K562 (cell line): ENCODE measurements at regions not wholly inside any gene's neighbourhood (a gene's known extent, or its start where the extent isn't known, plus 50 kb on each side); places are given as distances from the start of the nearest gene placed in this dataset.

Experiments used
- ATAC-seq: fragments of 200-7000 bp; cut with Tn5 transposase; 3 replicates; pipeline ENCODE4 v1.9.1; 2020; ENCODE audit warnings: moderate library complexity
- BruUV-seq: library from RNA; stranded (reverse); fragments of 400-500 nt; replicated peaks from 2 replicates; lab custom pipeline; 2021; lab: Mats Ljungman, UMichigan
- CTCF ChIA-PET: fragments of 300-600 bp; formaldehyde crosslinking; extraction: SDS; loops from one replicate; lab custom pipeline; 2021; ENCODE audit warnings: low intra/inter-chr PET ratio; lab: Yijun Ruan, JAX
- POLR2A ChIA-PET: fragments of 300-600, 350-650 bp; sonication (Branson Sonifier 250); formaldehyde crosslinking; extraction: SDS; loops from one replicate; lab custom pipeline; 2021; ENCODE audit warnings: antibody characterized with exemption, inconsistent platforms; lab: Yijun Ruan, JAX
- DNase-seq, 4 experiments: peaks; one replicate each; pipeline versions ENCODE4 v3.0.0 to v3.0.0-alpha.2; 2011 to 2018; ENCODE audit warnings: low spot score in 3 of 4, mixed read lengths in 3 of 4; ENCODE audit errors: extremely low read depth in 1 of 4
- FAIRE-seq: peaks from 2 replicates; lab custom pipeline; 2011; peaks lifted over from hg19 to GRCh38; lab: Jason Lieb, UNC
- H2AFZ ChIP-seq: 2 replicates; pipeline ENCODE4 v1.6.0; 2011; ENCODE audit warnings: low read depth, low read length, control low read depth, inconsistent platforms
- H3K27ac ChIP-seq: fragments of 200-600 bp; 3 replicates; pipeline ENCODE4 v1.8.0; 2011; ENCODE audit warnings: low read depth, mild to moderate bottlenecking, control low read depth, inconsistent platforms, low read length, moderate library complexity, mixed read lengths; ENCODE audit errors: extremely low read depth
- H3K27me3 ChIP-seq, 2 experiments: fragments of 300-600 bp in 1 of 2; 2 replicates in 1 of 2; 3 replicates in 1 of 2; pipeline versions ENCODE4 v1.6.0 to v1.8.0; 2011; ENCODE audit warnings: inconsistent platforms in 2 of 2, low read length in 2 of 2, mild to moderate bottlenecking in 1 of 2, mixed read lengths in 1 of 2, moderate library complexity in 1 of 2; ENCODE audit not compliant: control insufficient read depth in 2 of 2, insufficient read depth in 2 of 2
- H3K36me3 ChIP-seq: fragments of 300-600 bp; 3 replicates; pipeline ENCODE4 v1.8.0; 2011; ENCODE audit warnings: mild to moderate bottlenecking, low read length, inconsistent platforms; ENCODE audit not compliant: control insufficient read depth, insufficient read depth
- H3K4me1 ChIP-seq, 2 experiments: fragments of 200-600 bp in 1 of 2; replicated peaks in 1 of 2; 2 replicates in 1 of 2; 3 replicates in 1 of 2; pipeline versions ENCODE4 v1.5.1 to v1.8.0; 2011; ENCODE audit warnings: inconsistent platforms in 2 of 2, low read length in 2 of 2, mild to moderate bottlenecking in 1 of 2, mixed read lengths in 1 of 2, moderate library complexity in 1 of 2; ENCODE audit not compliant: control insufficient read depth in 2 of 2, insufficient read depth in 2 of 2
- H3K4me2 ChIP-seq: 2 replicates; pipeline ENCODE4 v1.6.1; 2011; ENCODE audit warnings: low read length, control low read depth, inconsistent platforms, mixed read lengths; ENCODE audit not compliant: insufficient read depth
- H3K4me3 ChIP-seq: fragments of 200-600 bp; sonication (generic), shearing (Covaris generic); 2 replicates; pipeline ENCODE4 v1.5.1; 2016; ENCODE audit warnings: control low read depth, inconsistent platforms
- H3K79me2 ChIP-seq: fragments of 200-600 bp; 3 replicates; pipeline ENCODE4 v1.8.0; 2011; ENCODE audit warnings: low read length, inconsistent platforms; ENCODE audit not compliant: control insufficient read depth, insufficient read depth
- H3K9ac ChIP-seq, 2 experiments: 2 replicates each; pipeline versions ENCODE4 v1.6.0 to v1.6.1; 2011; ENCODE audit warnings: low read depth in 2 of 2, low read length in 2 of 2, control low read depth in 1 of 2, inconsistent platforms in 1 of 2, mild to moderate bottlenecking in 1 of 2, mixed read lengths in 1 of 2; ENCODE audit not compliant: insufficient read depth in 1 of 2
- H3K9me1 ChIP-seq: one replicate; pipeline ENCODE4 v1.6.0; 2011; ENCODE audit warnings: inconsistent platforms, mild to moderate bottlenecking, low read length, moderate library complexity; ENCODE audit not compliant: control insufficient read depth, insufficient read depth
- H3K9me3 ChIP-seq: replicated peaks from 2 replicates; pipeline ENCODE4 v1.5.1; 2011; ENCODE audit warnings: low read depth, low read length, inconsistent platforms; ENCODE audit not compliant: control insufficient read depth, insufficient read depth
- H4K20me1 ChIP-seq: replicated peaks from 2 replicates; pipeline ENCODE4 v1.6.1; 2011; ENCODE audit warnings: low read length, inconsistent platforms, mixed read lengths; ENCODE audit not compliant: control insufficient read depth, insufficient read depth
- EP400 ChIP-seq: fragments of 450-650 bp; IDR thresholded peaks from 2 replicates; pipeline ENCODE4 v1.6.1; 2017; ENCODE audit warnings: antibody characterized with exemption, mild to moderate bottlenecking, moderate library complexity
- KLF16 ChIP-seq: IDR thresholded peaks from 2 replicates; pipeline ENCODE4 v1.6.1; 2016; ENCODE audit warnings: antibody characterized with exemption
- TRIM28 ChIP-seq: fragments of 450-650 bp; IDR thresholded peaks from 2 replicates; pipeline ENCODE4 v1.6.1; 2017
- WGBS: fragments of 100-300 bp; shearing (Covaris generic); methylation state at CpG from one replicate; pipeline ENCODE4 v1.1.6; 2016; ENCODE audit warnings: low coverage, mixed read lengths; ENCODE audit not compliant: insufficient coverage; ENCODE audit errors: missing lambda C conversion rate; 5-methylcytosine and 5-hydroxymethylcytosine counted together
- in situ Hi-C: fragments of 300-500 bp; cut with MboI; formaldehyde crosslinking; loops from 4 replicates; pipeline ENCODE4 v1.15.0; 2018; ENCODE audit warnings: inconsistent platforms, mixed read lengths
- intact Hi-C: fragments of 100-400 bp; cut with micrococcal nuclease; formaldehyde crosslinking; loops from 2 replicates; pipeline ENCODE4 v1.14.2; 2022
- TF ChIP-seq, protein P1 (sequence below): sonication (generic); formaldehyde crosslinking; IDR thresholded peaks from 2 replicates; pipeline ENCODE4 v1.8.0; 2022; ENCODE audit warnings: mild to moderate bottlenecking, missing genetic modification reagents, borderline replicate concordance
- TF ChIP-seq, protein P2 (sequence below): sonication (generic); formaldehyde crosslinking; IDR thresholded peaks from 2 replicates; pipeline ENCODE4 v1.8.1; 2023; ENCODE audit warnings: mild to moderate bottlenecking, missing genetic modification reagents, moderate library complexity

DNA sequence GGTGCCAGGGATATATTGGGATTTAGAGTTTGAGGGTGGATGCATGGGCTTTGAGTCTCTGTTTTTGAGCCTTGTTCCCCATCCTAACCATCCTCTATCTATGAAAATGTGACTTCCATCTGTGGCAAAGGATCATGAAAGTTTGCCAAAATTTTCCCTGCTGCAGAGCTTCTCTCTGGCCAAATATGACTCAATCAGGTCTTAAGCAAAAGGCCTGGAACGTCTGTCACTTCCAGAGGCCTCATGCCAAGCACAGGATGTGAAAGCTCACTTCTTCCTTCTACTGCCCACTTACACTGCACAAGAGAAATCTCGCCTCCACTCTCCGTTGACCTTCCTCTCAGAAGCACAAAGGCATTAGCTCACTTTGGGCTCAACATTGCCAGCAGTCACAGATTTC lies 696.9 kb upstream of the NRP1 start:
- no peak for DNase-seq
- intact Hi-C loops (no loop called here), in situ Hi-C loops (no loop called here)
- TF ChIP-seq, protein P1, sequence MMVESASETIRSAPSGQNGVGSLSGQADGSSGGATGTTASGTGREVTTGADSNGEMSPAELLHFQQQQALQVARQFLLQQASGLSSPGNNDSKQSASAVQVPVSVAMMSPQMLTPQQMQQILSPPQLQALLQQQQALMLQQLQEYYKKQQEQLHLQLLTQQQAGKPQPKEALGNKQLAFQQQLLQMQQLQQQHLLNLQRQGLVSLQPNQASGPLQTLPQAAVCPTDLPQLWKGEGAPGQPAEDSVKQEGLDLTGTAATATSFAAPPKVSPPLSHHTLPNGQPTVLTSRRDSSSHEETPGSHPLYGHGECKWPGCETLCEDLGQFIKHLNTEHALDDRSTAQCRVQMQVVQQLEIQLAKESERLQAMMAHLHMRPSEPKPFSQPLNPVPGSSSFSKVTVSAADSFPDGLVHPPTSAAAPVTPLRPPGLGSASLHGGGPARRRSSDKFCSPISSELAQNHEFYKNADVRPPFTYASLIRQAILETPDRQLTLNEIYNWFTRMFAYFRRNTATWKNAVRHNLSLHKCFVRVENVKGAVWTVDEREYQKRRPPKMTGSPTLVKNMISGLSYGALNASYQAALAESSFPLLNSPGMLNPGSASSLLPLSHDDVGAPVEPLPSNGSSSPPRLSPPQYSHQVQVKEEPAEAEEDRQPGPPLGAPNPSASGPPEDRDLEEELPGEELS, result no peak
- TF ChIP-seq TRIM28, result no peak
- no peak for TF ChIP-seq EP400
- TF ChIP-seq, protein P2, sequence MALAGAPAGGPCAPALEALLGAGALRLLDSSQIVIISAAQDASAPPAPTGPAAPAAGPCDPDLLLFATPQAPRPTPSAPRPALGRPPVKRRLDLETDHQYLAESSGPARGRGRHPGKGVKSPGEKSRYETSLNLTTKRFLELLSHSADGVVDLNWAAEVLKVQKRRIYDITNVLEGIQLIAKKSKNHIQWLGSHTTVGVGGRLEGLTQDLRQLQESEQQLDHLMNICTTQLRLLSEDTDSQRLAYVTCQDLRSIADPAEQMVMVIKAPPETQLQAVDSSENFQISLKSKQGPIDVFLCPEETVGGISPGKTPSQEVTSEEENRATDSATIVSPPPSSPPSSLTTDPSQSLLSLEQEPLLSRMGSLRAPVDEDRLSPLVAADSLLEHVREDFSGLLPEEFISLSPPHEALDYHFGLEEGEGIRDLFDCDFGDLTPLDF (CRISPR knock-in tag), result no peak
- TF ChIP-seq KLF16, result no peak
- BruUV-seq, result no TSS peak
- Histone ChIP-seq H3K9me1 (no peaks in the 10 kb centered on the region), H3K27me3 (no peaks in the 10 kb centered on the region), H3K4me1 (no peaks in the 10 kb centered on the region), H3K4me3 (no peak overlapping the region), H3K9me3 (no peaks in the 10 kb centered on the region), H2AFZ (no peak overlapping the region), H4K20me1 (no peaks in the 10 kb centered on the region), H3K79me2 (no peaks in the 10 kb centered on the region), H3K9ac (no peak overlapping the region), H3K4me2 (no peak overlapping the region), H3K36me3 (no peaks in the 10 kb centered on the region), H3K27ac (no peak overlapping the region)
- FAIRE-seq, result no peak
- ATAC-seq, result no peak
- 0% methylated on average over 3 of the region's 3 CpGs for WGBS
- CTCF ChIA-PET, result no interaction called here
- POLR2A ChIA-PET, result interaction anchor here (0.8 kb wide), 1 partner anchor 49 kb away, joined by 3 read pairs; no protein-coding TSS in a partner anchor
